ENCODE measurements at regions not wholly inside any gene's neighbourhood (a gene's known extent, or its start where the extent isn't known, plus 50 kb on each side); places are given as distances from the start of the nearest gene placed in this dataset.

GRCh38 chr6:6781873-6782227, 193.3 kb downstream of the LY86 start:
- no peak for DNase-seq (ENCODE audit: low read depth)

- DNase-seq (ENCODE audit: low read depth): no peak
These were observed 195.2 kb downstream of the LY86 start for GRCh38 chr6:6783721-6784120.

DNA sequence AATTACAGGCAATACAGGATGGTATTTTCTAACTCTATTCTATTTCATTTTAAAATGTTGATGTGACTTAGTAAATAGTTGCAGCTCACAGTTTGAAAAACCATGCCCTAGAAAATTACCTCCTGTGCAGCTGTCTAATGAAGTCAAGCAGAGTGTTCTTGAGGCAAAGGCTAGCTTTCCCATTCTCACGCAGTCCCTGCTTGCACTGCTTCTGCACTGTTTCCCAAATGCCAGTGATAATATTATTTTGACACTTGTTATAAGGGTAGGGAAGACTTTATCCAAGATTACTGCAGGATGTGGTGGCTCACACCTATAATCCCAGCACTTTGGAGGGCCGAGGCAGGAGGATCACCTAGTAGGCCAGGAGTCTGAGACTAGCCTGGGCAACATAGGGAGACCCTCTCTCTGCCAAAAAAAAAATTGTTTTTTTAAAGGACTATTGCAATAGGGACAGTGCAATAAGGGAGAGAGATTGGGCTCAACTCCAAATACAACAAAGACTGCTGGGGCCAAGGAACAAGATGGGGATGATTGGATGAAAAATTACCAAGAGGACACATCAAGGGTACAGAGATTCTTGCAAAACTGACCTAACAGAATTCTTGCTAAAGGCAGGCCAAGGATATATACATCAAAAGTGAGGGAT, 196.1 kb downstream of the LY86 start:
- no peak for DNase-seq (ENCODE audit: low read depth)

DNA sequence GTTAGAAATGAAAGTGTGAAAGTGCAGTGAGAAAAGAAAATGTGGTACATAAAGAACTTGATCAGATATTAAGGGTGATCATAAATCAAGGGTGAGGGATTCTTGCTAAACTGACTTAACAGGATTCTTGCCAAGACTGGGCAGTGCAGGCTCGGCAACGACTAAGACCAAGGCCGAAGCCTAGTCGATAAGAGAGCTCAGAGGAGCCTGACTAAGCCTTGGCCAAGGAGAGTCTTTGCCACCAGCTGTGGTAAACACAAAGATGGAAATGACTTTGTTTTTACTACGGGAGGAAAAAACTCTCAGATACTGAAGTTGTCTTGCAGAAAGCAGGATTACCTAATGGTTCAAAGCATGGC, 196.6 kb downstream of the LY86 start:
- peak; percentile 18 for DNase-seq (ENCODE audit: low read depth)

DNA sequence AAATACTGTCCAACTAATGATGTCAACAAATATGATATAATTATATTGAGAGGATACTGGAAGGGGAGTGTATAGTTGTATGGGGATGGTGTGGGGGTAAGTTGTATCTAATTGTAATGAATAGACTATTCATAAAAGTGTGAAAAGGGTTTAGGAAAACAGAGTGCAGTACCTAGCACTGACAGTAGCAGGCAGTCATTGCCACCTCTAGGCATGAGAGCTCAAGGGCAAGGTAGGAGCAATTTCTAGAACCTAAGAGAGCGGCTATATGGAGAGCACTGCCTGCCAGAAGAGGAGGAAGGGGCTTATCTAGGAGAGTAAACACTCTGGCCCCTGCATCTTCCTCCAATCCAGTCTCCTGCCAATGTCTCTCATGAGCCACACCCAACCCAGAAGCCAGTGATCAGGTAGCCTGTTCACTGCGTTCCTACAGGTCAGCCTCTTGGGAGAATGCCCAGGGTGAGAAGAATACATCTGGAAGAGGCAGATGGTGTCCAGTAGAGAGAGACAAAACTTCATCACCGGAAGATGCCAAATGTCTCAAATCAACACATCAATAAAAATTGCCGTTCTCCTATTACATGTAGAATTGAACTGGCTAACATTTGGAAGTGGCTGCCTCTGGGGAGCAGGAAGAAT, 200.0 kb downstream of the LY86 start:
- peak; percentile 42 for DNase-seq (ENCODE audit: low read depth)

DNA sequence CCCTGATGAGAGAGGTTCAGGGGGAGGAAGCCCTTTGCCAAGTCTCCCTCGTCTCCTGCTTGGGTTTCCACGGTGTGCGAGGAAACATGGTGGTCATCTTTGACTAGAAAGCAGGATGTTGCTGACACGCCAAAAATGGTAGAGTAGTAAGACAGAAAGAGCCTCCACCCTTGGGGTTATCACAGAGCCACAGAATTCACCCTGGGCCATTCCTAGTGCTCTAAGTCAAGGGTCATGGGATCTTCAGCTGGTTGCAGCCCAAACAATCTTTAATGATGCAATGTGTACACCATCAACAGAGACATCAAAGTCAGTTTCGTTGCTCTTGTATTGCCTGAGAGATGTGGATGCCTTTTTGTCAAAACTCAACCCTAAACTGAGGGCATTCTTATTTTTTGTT, 201.9 kb downstream of the LY86 start:
- DNase-seq (ENCODE audit: low read depth): no peak

GRCh38 chr6:6790891-6791290, 202.4 kb downstream of the LY86 start:
- peak; percentile 28 for DNase-seq (ENCODE audit: low read depth)

DNA sequence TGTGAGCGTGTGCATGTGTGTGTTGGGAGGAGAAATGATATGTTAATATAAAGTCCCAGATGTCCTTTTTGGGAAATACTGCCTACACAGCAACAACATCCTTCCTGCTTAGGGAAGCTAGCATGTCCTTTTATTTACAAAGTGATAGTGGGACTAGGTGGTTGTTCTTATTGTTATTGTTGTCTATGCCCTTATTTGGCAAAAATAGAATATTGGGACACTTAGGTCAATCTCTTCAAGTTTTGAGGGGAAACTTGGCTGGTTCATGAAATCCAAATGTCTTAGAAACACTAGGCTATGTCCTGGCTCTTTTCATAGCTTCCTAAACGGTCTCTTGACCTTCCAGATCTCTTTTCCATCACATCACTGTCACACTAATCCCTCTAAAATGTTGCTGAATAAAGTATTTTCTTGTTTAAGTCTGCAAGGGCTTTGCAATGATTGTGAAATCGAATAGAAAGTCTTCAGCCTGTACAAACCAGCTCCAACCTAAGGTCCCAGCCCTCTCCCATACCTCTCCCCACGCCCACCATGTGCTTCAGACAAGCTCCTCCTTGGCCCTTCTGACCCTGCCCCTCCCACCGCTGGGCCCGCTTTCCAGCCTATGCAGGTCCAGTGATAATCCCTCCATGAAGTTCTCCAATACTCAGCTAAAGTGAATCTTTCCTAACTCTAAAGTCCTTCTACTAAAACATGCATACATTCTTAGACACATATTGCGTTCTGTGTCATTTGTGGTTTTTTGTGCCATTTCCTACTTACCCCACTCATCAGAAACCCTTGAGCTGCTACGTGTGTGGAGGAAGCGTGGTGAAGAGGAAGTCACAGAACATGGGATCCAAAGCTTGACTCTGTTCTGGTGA, 205.1 kb downstream of the LY86 start:
- peak; percentile 20 for DNase-seq (ENCODE audit: low read depth)

DNA sequence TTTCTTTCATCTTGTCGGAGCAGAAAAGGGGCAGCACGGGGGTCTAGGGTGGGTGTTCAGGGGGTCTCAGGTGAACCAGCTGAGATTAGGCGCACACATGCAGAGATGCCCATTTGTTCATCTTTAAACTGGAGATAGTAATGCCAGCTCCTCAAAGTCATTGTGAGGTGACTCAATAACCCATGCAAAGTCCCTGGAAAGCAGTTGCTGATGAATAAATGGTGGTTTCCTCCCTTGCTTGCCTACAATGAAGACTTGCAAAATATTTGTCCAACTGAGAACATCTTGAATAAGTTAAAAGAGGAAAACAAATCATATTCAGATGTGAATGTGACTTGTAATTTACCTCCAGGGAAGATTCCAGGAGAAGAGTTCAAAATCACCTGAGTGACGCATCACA, 206.9 kb downstream of the LY86 start:
- DNase-seq (ENCODE audit: low read depth): no peak

DNA sequence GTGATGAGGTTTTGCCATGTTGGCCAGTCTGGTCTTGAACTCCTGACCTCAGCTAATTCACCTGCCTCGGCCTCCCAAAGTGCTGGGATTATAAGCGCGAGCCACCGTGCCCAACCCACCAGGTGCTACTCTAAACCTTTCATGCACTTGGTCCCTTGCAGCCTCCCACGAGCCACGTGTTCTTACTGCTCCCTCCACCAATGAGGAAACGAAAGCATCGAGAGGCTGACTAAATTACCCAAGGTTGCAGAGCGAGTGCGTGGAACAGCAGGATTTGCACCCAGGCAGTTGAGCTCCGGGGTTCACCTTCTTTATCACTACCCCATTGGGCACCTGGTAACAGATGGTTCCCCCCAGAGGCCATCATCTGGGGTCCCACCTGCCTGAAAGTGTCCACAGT, 208.3 kb downstream of the LY86 start:
- DNase-seq (ENCODE audit: low read depth): no peak

DNA sequence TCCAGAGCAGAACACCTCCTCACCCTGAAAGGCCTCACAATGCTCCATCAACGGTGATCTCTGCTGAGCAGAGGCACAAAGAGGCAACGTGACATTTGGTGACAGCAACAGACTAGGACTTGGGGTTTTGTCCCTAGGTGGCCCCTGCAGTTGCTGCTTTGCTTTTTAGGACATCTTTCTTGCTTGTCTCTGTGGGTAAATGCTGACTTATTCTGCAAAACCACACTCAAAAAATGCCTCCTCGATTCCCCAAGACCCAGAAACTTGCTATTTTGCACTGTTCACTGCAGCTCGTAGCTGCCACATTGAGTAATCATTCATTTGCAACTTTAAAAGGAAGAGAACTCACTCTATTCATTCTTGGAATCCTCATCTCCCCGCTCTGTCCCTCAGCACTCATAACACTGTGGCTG, 209.9 kb downstream of the LY86 start:
- no peak for DNase-seq (ENCODE audit: low read depth)

DNA sequence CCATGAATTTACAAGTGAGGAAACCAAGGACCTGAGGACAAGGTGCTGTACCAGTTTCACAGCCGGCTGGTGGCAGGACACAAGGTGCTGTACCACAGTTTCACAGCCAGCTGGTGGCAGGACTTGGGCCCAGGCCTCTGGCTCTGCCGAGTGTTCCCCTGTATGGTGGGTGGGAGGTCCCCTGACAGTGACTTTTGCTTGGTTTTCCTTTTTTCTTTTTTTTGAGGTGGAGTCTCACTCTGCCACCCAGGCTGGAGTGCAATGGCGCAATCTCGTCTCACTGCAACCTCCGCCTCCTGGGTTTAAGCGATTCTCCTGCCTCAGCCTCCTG, 212.4 kb downstream of the LY86 start:
- DNase-seq (ENCODE audit: low read depth): no peak

- no peak for DNase-seq (ENCODE audit: low read depth)
These were observed 213.2 kb downstream of the LY86 start for GRCh38 chr6:6801635-6802218.

- no peak for DNase-seq (ENCODE audit: low read depth)
These were observed 214.9 kb downstream of the LY86 start for GRCh38 chr6:6803180-6803977.

GRCh38 chr6:6804843-6805615, 216.5 kb downstream of the LY86 start:
- DNase-seq (ENCODE audit: low read depth): no peak

DNA sequence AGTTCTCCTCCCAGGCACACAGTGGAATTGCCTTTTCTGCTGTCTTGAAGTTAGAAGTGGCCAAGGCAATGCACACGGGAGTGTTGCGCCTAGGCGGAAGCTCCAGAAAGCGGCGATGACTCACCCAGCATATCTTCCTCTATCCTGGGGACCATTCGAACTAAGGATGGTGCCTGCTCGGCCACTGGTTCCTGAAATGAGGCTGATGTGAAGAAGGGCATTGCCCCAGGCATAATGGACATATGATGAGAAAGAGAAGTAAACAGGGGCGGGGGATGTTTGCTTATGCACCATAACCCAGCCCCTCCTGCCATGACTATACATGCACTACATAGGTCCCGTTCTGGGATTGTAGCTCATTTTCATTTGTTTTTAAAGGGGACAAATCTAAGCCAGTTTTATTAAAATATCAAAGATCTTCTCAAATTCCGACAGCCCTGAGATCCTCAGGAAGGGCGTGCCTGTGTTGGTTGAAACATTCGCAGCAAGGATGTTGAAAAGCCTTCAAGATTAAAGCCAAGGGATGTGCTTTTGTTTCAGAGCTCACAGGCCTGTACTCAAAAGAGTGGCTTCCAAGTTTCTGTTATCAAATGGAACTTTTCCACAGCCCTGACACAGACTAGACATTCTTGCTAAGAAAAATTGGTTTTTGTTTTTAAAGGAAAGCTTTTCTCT, 218.5 kb downstream of the LY86 start:
- DNase-seq (ENCODE audit: low read depth): no peak

DNA sequence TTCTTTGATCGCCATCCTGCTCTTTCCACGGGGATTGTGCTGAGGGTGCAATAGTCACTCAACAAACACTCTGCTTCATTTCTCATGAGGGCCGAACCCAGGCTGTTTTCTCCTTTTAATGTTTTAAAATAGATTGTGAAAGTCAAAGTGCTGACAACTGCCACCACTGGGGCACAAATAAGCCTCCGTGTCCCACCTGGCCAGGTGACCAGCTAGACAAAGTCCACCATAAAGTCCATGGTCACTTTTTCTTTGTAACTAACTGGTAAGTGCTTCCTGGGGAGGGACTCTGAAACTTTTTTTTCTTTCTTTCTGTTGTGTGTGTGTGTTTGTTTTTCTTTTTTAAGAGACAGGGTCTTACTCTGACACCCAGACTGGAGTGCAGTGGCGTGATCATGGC, 219.8 kb downstream of the LY86 start:
- DNase-seq (ENCODE audit: low read depth): no peak

GRCh38 chr6:6808915-6809314, 220.4 kb downstream of the LY86 start:
- no peak for DNase-seq (ENCODE audit: low read depth)

GRCh38 chr6:6810727-6811126, 222.2 kb downstream of the LY86 start:
- no peak for DNase-seq (ENCODE audit: low read depth)

DNA sequence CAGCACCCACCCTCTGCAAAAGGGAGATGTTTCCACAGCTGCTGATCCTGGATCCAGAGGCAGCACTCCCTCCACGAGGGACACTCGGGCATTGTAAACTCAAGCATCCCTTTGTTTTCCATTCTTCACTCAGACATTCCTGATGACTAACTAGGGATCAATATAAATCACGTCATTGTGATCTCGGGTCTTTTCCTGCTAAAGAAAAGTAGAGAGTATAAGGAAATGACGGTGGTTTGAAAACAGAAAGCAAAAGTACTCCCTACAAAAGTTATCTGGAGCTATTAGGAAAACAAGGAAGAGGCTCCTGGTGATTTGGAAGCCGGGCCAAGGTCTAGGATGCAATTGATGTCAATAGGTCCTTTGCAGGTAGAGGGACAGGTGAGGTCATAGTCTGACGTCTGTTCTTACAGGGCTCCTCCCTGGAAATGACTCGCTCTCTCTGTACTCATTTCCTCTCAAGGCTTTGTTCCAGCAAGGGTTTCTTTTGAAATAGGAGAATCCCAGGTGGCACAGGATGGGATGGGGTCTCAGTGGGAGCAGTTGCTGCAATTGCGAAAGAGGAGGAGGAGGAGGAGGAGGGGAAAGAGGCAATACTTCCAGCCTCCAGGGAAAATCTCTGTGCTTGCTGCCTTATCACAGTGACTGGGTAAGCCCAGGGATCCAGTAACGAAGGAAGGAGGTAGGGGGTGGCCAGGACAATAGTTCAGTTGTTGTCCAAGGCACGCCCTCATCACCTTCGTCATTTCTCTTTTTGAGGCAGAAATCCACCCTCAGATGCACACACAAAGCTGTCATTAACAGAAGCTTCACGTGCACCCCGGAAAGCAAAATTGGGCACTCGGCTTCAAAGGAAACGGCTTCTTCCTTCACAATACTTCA, 222.8 kb downstream of the LY86 start:
- peak; percentile 67 for DNase-seq (ENCODE audit: low read depth)
